Osteoblast (primary cell): ENCODE measurements at regions not wholly inside any gene's neighbourhood (a gene's known extent, or its start where the extent isn't known, plus 50 kb on each side); places are given as distances from the start of the nearest gene placed in this dataset.

Source experiments
- DNase-seq: peaks from one replicate; pipeline ENCODE4 v3.0.0; 2011; ENCODE audit warnings: low spot score, mixed read lengths; ENCODE audit not compliant: insufficient read length; ENCODE audit errors: missing footprints
- H2AFZ ChIP-seq: 2 replicates; pipeline ENCODE4 v1.6.0; 2011; ENCODE audit warnings: mild to moderate bottlenecking, low read length
- H3K27ac ChIP-seq: 2 replicates; pipeline ENCODE4 v1.5.1; 2011; ENCODE audit warnings: mild to moderate bottlenecking, low read depth, low read length, moderate library complexity
- H3K27me3 ChIP-seq: 2 replicates; pipeline ENCODE4 v1.6.0; 2012; ENCODE audit warnings: mild to moderate bottlenecking, control low read depth, inconsistent platforms, low read length, moderate library complexity; ENCODE audit not compliant: insufficient read depth
- H3K36me3 ChIP-seq: 2 replicates; pipeline ENCODE4 v1.5.1; 2011; ENCODE audit warnings: mild to moderate bottlenecking, low read length, control low read depth, moderate library complexity; ENCODE audit not compliant: insufficient read depth
- H3K4me1 ChIP-seq: 2 replicates; pipeline ENCODE4 v1.5.1; 2011; ENCODE audit warnings: mild to moderate bottlenecking, low read length, control low read depth, moderate library complexity; ENCODE audit not compliant: insufficient read depth
- H3K4me2 ChIP-seq: 2 replicates; pipeline ENCODE4 v1.6.0; 2011; ENCODE audit warnings: mild to moderate bottlenecking, low read length; ENCODE audit not compliant: insufficient read depth
- H3K4me3 ChIP-seq: fragments of 200-600 bp; sonication (generic); 3 replicates; pipeline ENCODE4 v1.5.1; 2012; ENCODE audit warnings: mild to moderate bottlenecking, low read length, inconsistent platforms; ENCODE audit not compliant: insufficient read depth
- H3K79me2 ChIP-seq: 2 replicates; pipeline ENCODE4 v1.6.0; 2012; ENCODE audit warnings: mild to moderate bottlenecking, low read length, control low read depth, inconsistent platforms; ENCODE audit not compliant: insufficient read depth
- H3K9me3 ChIP-seq: 2 replicates; pipeline ENCODE4 v1.5.1; 2011; ENCODE audit warnings: low read depth, low read length, control low read depth
- H4K20me1 ChIP-seq: 2 replicates; pipeline ENCODE4 v1.6.0; 2012; ENCODE audit warnings: mild to moderate bottlenecking, low read length, control low read depth; ENCODE audit not compliant: insufficient read depth
- CTCF ChIP-seq: IDR thresholded peaks from 2 replicates; pipeline ENCODE4 v1.5.1; 2011; ENCODE audit warnings: mild to moderate bottlenecking, low read depth, low read length, moderate library complexity; ENCODE audit errors: extremely low read depth

- Histone ChIP-seq H3K27ac (no peak overlapping the region), H4K20me1 (no peaks in the 10 kb centered on the region), H3K27me3 (no peaks in the 10 kb centered on the region), H3K36me3 (no peaks in the 10 kb centered on the region), H2AFZ (no peak overlapping the region), H3K4me3 (no peak overlapping the region), H3K4me1 (no peaks in the 10 kb centered on the region), H3K4me2 (no peak overlapping the region), H3K9me3 (no peaks in the 10 kb centered on the region), H3K79me2 (no peaks in the 10 kb centered on the region)
- no peak for TF ChIP-seq CTCF
- DNase-seq = no peak
Observed at GRCh38 chr7:121798896-121799295, 74.1 kb upstream of the PTPRZ1 start.

- Histone ChIP-seq H4K20me1 (no peaks in the 10 kb centered on the region), H3K36me3 (no peaks in the 10 kb centered on the region), H3K27me3 (no peaks in the 10 kb centered on the region), H3K27ac (no peak overlapping the region), H3K4me2 (no peak overlapping the region), H3K9me3 (no peaks in the 10 kb centered on the region), H3K4me1 (no peaks in the 10 kb centered on the region), H3K4me3 (no peak overlapping the region), H3K79me2 (no peaks in the 10 kb centered on the region), H2AFZ (no peak overlapping the region)
- TF ChIP-seq CTCF = no peak
- DNase-seq = no peak
Observed at GRCh38 chr7:121798453-121798840, 74.5 kb upstream of the PTPRZ1 start.

- Histone ChIP-seq H3K27me3 (no peaks in the 10 kb centered on the region), H3K27ac (no peak overlapping the region), H2AFZ (no peak overlapping the region), H3K9me3 (no peaks in the 10 kb centered on the region), H3K4me2 (no peak overlapping the region), H3K4me3 (no peak overlapping the region), H3K79me2 (no peaks in the 10 kb centered on the region), H3K36me3 (no peaks in the 10 kb centered on the region), H3K4me1 (no peaks in the 10 kb centered on the region), H4K20me1 (no peaks in the 10 kb centered on the region)
- peak; percentile 14 for DNase-seq
- TF ChIP-seq CTCF = no peak
Observed at GRCh38 chr7:121797657-121798452, 75.1 kb upstream of the PTPRZ1 start.

- no peak for TF ChIP-seq CTCF
- H3K4me3 ChIP-seq = no peak overlapping the region
- no peak overlapping the region for H3K27ac ChIP-seq
- H3K36me3 ChIP-seq = no peaks in the 10 kb centered on the region
- DNase-seq = no peak
- no peaks in the 10 kb centered on the region for H3K9me3 ChIP-seq
- H2AFZ ChIP-seq = no peak overlapping the region
- no peaks in the 10 kb centered on the region for H4K20me1 ChIP-seq
- no peaks in the 10 kb centered on the region for H3K4me1 ChIP-seq
- no peaks in the 10 kb centered on the region for H3K79me2 ChIP-seq
- no peaks in the 10 kb centered on the region for H3K27me3 ChIP-seq
- no peak overlapping the region for H3K4me2 ChIP-seq
Observed at GRCh38 chr7:121796936-121797656, 75.9 kb upstream of the PTPRZ1 start.
